ENCODE measurements at regions not wholly inside any gene's neighbourhood (a gene's known extent, or its start where the extent isn't known, plus 50 kb on each side); places are given as distances from the start of the nearest gene placed in this dataset.

DNA sequence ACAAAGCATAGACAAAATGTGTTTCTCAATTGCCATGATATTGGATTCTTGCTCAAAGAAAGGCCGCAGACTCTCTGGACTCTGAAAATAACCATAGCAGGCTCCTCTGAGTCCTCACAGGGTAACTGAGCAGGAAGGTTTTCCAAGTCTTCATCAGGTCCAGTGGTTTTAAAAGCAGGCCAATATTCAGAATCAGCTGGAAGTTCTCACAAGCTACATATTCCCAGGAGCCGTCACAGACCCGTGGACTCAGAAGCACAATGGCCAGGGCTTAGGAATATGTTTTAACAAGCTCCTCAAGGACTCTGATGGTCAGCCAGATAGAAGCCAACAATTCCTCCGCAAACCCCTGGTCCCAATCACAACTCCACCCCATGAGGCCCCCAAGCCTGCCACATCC, 256.1 kb upstream of the ADAMTS9 start:
- DNase-seq (ENCODE audit: low read depth) = no peak

DNA sequence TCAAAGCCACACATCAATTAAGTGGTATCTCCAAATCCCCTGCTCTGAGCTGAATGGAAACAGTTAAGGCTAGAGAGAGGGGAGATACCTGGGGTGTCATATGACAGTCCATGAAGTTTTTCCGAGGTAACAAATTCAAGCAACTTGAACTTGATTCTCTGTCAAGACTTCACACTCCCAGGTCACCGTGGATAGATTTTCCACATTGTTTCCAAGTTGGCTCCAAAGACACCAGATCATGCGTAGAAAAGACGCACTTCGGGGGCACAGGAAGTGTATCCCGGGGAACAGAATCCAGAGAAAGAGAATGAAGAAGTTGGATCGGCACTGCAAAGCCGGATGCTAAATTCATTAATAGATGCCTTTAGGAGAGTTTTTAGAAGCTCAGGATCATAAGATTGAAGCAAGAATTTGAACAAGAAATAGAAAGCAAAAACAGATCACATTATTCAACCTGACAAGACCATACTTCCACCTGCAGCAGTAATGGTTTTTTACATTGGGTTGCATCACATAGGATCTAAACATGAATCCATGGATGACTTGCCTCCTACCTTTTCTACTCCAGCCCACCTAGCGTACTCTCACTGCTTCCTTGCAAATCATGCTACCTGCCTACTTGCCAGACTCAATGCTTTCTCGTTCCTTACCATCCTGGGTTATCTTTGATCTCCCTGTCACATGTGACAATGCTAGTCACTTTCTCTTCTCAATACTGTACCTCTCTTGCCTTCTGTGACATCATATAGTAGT, 253.0 kb upstream of the ADAMTS9 start:
- no peak for DNase-seq (ENCODE audit: low read depth)

DNA sequence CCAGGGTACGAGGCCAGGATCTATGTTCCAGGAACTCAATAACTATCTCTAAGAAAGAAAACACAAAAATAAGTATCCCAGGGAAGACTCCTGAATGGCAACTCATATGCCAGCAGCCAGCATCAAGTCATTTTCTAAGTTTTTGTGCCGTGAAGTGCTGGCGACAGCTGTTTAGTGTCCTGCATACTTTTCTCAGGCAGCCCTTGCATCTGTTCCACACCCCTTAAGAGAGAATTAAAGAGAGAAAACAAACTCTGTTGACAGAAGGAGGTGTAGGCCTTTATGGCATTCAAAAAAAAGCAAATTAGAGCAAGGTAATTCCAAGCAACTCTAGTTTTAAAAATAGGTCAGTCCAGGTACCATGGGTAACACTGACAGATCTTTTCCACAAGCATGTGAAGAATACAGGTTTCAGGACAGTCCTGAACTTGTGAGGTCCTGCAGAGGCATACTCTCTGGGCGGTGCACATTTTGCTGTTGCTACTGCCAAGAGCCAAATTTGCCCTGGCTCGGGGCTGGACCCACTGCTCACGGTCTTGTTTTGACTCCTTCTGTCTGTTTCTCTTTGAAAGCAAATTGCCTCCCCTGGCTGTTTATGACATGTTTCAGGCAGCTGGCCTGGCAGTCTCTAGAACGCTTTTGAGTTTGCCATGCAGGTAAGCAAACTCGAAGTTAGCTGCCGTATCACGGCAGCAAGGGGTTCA, 252.1 kb upstream of the ADAMTS9 start:
- no peak for DNase-seq (ENCODE audit: low read depth)

DNA sequence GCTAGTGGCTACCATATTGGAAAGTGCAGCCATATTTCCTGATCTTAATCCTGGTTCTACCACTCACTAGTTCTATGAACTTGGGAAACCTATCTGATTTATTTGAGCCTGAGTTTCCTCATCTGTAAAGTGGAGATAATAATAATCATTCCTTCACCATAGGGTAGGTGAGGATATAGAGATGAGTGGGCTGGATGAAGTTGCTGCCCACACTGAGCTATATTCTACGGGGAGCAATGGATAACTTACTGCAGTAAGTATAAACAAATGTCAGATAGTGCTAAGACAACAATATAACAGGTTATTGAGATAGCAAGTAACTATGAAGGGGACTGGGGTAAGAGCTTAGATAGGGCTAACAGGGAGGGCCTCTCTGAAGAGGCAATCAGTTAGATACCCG, 251.5 kb upstream of the ADAMTS9 start:
- no peak for DNase-seq (ENCODE audit: low read depth)

DNA sequence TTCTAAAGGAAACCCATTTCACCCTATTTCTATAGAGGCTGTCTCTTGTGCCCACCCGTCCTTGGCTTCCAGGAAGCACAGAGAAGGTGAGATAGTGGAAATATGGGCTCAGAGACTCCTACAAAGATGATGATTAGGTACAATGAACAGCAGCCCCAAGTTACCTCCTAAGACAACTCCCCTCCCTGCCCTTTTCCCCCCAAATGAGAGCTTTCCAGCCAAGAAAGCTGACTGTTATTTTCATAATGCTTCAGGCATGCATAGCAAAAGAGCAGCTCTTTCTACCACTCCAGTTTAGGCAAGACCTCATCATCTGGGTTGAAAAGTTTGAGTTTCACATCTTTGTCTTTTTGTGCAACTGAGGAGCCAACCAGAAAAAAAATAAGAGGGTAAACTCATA, 248.8 kb upstream of the ADAMTS9 start:
- DNase-seq (ENCODE audit: low read depth) = no peak

DNA sequence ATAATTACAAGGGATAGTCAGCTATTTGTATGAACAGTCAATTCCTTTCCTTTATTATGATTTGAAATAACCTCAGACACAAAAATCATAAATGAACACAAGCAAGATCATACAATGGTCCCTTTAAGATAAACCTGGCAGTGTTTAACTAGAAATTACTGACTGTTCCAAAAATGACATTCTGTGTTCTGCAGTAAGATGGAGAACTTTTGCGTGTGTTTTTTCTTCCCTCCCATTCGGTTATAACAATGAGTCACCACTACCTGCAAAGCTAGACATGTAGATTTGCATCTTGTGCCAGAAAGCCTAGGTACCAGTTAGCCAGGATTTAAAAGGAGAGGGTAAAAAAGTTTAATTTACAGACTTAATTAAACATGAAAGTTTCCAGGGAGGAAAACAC, 248.2 kb upstream of the ADAMTS9 start:
- DNase-seq (ENCODE audit: low read depth) = no peak

DNA sequence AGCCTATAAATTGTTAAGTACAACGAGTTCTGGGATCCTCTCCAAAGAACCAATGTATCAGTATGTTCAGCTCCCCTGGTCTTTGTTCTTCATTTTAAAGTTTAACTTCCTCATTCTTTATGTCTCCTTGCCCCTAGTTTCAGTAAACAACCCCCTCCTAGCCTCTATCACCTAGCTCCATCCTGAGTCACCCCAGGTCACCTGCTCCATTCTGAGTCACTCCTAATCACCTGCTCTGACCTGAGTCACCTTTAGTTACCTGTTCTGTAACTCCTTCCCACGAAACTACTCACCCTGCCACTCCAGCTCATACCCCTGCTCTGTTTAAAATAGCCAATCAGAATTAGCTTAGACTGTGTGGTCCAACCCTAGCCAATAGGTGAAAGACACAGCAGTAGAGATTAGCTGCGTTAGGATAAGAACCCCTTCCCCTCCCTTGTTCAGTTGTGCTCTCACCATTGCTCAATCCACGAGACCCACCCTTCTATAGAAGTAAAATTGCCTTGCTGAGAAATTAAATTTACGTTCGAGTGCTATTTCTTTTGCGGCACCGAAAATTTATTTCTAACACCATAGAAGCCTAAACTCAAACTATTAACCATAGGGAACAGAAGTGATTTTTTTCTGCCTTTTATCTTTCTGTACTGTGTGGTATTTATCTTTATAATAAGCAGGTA, 245.0 kb upstream of the ADAMTS9 start:
- no peak for DNase-seq (ENCODE audit: low read depth)

DNA sequence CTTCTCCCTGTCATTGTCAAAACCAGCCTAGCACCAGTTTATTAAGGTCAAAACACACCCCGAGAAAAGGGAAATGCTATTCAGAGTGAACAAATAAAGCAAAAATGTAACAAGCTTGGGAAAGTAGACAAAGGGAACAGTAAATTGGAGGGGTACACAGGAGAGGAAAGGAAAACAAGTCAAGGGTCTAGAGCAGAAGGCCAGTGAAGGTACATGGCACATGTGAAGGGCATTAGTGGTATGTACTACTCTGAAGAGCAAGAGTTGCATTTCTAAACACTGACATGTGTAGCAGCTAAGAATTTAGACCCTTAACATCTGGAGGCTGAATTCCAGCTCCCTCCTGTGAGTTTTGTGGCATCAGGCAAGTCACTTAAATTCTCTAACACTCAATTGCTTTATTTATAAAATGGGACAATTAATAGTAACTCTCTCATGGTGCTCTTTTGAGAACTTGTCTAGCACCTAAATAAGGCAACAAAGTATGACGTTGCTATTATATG, 244.3 kb upstream of the ADAMTS9 start:
- no peak for DNase-seq (ENCODE audit: low read depth)

DNA sequence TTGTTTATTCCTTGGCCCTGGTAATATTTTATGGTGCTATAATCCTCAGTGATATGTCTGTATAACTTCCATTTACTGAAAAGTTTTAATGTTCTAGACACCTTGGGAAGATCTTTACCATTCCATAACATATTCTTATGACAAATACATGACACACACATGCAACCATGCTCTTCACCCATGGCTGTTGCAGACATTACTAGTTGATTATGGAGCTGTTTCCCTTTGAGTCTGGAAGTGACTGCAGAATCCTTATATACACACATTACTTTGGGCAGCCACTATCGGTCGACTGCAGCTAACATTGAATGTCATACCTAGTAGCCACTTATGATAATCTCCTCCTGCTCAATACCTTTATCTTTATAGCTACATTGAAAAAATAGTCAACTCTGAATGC, 243.1 kb upstream of the ADAMTS9 start:
- no peak for DNase-seq (ENCODE audit: low read depth)

DNA sequence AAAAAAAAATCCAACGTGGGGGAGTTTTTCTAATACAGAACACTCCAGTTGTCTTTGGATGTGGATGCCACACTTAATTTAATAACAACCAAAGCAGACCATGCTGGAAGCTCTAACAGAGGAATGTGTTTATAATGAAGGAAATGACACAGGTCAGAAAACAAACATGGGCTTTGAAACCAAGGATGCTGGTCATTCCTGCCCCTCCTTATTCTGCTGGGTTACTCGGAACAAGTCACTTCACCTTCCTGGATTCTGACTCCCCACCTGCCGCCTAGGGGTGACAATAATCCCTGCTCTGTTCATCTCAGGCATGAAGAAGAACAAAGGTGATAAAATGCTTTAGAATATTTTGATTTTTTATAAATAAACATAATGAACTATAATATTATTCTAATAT, 240.9 kb upstream of the ADAMTS9 start:
- DNase-seq (ENCODE audit: low read depth) = no peak

DNA sequence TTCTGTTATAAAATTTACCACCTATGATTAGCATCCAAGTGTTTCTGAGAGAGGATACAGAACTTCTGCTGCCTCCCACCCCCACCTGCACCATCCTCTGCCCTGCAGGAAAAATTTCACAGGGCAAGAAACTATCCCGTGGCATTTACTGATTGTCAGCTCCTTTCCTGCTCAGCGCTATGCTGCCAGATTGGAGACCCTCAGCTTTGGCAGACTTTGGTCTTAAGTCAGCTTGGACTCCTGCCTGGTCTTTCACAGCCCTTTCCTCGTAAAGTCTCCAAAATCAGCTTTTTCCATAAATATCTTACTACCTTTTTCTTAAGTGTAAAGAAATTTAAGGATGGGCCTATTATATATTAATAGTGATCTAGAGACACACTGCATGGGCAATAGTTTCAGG, 239.9 kb upstream of the ADAMTS9 start:
- no peak for DNase-seq (ENCODE audit: low read depth)

DNA sequence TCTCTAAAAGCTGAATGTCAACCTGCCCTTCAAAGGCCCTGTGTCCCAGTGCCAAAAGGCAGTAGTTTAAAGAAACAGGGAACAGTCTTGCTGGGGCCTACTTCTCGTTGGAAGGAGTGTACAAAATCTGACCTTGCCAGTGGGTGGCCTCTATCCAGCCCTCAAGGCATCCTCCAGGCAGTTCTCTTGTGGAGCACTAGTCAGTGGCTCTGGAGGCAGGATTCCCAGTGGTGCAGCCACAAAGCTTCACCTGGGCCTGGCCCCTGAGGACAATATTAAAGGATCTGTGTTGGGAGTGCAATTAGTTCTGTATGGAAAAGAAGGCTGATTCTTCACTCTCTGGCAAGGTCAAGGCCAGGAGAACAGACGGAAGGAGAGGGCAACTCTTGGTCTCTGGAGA, 237.8 kb upstream of the ADAMTS9 start:
- DNase-seq (ENCODE audit: low read depth) = no peak

DNA sequence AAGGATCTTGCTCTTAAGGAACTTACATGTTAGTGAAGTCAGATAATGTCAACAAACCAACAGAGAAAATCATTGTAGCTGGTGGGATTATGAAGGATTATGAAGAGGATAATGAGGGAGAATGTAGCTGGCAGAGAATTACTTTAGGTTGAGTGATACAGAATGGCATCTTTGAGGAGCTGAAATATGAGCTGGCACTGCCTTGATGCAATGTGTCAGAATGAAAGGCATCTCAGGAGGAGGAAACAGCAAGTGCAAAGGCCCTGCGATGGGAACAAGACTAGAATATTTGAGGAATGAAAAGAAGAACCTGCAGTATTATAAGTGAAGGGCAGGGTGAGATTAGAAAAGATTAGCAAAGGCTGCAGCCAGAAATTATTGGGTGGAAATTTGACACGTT, 237.2 kb upstream of the ADAMTS9 start:
- DNase-seq (ENCODE audit: low read depth) = no peak

DNA sequence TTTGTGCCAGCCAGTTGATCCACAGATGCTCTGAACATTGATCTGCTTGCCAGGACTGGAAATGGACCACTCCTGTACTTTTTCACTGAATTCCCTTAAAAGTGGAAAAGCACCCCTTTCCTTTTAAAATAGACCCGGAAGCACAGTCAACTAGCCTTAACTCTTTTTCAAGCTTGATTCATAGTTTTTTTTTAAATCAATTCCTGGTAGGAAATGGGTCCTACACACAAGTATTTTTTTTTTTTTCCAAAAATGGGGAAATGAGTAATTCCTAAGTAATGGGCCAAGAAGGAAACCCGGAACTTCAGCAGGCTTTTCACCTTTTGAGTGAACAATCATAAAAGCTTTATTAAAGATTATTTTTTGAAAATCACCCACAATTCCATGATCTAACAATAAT, 234.4 kb upstream of the ADAMTS9 start:
- DNase-seq (ENCODE audit: low read depth) = no peak

DNA sequence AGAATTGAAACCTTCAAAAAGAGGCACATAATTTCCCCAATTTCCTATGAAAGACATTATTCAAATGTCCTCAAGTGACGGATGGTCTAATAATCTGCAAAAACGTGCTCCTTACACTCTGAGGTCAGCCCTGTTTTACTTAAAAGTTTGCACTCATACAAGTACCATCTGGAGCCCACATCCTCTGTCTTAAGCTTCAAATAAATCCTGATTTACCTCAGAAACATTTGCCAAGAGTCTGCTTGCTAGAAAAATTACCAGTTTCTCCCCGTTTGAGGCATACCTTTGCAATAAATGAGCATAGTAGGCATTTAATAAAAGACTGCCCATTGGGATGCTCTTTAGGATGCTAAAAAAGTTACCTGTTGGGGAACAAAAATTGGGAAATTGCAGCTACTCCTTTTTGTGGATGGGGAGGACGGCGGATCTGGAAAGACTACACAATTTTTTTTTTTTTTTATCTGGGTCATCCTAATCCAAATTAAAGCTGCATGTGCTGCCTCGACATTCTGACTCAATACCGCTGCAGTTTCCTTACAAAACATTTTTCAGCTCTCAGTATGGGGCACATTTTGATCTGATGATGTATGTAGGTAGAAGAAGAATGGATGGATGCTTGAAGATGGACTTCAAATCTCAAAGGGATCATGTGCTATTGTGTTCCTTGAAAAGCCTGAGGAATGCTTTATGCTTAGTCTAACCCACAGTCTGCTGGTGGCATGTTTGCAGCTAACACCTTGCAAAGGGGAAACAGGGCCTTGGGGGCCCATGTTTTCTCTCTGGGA, 233.7 kb upstream of the ADAMTS9 start:
- no peak for DNase-seq (ENCODE audit: low read depth)

DNA sequence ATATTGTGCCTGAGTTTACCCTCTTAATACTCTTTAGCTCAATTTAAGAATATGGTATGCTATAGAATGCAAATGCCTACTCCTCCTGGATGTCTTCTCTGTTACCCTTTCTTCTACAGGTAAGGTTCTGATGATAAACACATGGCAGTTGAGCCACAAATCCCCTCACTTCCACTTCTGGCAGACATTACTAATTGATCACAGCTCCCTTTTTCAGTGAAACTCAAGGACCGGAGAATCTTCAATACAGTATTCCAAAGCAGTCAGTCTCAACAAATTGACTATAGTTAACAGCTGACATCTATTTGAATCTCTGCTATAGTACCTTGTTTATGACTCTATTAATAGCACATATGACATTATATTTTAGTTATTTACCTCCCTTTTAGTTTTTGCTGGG, 232.1 kb upstream of the ADAMTS9 start:
- DNase-seq (ENCODE audit: low read depth) = no peak

DNA sequence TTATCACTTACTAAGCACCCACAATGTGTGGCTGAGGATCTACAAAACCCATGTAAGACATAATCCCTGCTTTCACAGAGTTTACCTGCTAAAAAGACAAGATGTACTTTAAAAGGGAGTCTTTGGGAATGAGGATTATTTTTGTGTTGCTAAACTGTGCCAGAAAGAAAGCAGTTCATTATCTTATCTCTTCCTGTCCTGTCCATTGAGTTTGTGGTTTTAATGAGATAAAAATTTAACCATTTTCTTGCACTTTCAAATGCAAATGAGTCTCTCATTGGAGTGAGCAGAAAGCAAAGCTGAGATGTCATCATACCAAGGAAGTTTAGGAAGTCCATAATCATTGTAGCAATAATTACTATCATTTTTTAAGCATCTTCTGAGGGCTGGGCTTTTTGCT, 231.2 kb upstream of the ADAMTS9 start:
- DNase-seq (ENCODE audit: low read depth) = no peak

DNA sequence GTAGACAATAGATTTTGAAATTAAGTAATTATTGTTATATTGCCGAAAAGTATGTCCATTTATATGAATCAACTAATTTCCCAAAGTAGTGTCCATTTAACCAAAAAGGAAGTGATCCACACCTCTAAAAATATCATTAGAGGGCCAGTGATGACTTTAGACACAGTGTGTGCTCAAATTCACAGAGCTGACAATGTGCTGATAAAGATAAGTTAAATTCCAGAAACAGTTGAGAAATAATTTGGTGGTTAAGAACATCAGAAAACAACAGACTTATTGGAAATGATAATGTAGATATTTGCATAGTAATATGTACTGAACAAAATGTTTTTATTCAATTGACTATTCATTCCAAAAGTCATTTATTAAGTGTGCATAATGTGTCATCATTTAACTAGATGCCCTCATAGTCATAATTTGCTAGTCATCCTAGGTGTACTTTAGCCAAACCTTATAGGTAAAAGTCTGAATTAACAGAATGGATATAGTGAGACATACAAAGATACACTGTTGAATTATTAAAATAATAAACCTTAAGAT, 230.2 kb upstream of the ADAMTS9 start:
- no peak for DNase-seq (ENCODE audit: low read depth)

DNA sequence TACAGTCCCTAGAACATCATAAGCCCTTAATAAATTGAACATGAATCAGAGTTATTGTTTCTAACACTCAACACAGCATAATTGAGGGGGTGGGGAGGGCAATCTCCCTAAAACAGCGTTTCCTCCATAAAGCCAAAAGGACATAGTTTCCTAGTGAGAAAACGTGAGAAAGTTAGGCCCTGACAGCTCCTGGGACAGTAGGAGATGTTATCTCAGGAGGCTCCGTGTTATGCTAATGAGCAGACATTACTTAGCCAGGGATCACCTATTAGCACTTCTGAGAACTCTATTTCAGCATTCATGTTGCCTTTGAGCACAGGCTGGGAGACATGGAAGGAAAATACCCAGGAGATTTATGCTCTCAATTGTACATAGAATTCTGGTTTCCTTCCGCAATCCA, 229.1 kb upstream of the ADAMTS9 start:
- no peak for DNase-seq (ENCODE audit: low read depth)

DNA sequence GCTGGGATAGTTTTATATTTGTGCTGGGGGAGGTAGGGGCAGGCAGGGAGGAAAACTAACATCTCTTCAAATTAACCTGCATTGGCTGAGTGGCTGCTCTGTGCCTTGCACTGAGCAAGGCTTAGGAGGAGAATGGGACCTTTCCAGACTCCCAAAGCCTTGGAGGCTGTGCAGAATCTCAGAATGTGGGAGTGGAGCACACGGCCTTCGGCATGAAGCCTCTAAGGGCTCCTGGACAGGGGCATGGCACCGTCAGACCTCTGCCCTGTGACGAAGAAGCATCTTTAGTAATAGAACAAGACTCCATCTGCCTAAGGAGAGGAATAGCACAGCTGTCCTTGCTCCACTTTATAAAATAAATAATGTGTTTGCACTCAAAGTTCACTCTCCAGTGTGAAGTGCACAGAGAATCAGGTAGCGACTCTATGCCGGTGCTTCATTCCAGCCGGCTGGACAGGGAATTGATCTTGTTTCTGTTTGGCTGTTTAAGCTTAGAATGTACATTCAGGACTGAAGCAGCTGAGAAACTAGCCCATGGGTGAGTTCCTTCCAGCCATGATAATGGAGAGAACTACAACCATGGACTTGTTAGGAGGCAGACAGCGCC, 228.5 kb upstream of the ADAMTS9 start:
- DNase-seq (ENCODE audit: low read depth) = no peak

DNA sequence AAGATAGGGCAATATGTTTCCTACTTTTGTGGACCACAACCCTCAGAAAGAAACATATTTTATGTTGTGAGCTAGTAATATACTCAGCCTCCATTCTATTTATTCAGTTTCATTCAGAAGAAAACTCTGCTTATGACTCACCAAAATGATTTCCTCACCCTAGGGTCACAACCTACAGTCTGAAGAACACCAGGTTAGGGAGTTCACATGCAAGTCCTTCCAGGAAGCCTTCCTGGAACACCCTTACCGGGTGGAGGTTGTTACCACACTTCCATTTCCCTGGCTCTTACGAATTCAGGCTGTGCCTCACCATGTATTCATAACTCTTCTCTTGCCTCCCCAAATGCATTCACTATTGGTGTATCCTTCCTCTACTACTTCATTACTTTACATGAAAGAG, 228.0 kb upstream of the ADAMTS9 start:
- DNase-seq (ENCODE audit: low read depth) = no peak

DNA sequence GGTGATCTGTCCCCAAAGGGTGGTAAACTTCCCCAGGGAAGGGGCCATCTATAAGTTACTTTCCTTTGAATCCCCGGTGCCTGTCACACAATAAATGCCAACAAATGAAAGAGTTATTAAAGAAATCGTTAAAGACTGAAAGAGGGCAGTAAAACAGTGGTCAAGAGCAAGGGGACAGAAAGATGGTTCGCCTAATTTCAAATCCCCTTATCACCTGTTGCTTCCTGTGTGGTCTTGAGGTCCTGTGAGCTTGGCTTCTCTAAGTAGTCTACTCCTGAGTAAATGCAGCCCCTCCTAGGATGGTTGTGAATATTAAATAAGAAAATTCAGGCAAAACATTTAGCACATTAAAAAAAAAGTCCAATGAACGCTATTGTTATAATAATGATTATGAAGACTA, 225.7 kb upstream of the ADAMTS9 start:
- no peak for DNase-seq (ENCODE audit: low read depth)
